ENCODE measurements at regions not wholly inside any gene's neighbourhood (a gene's known extent, or its start where the extent isn't known, plus 50 kb on each side); places are given as distances from the start of the nearest gene placed in this dataset.

GRCh38 chr10:113326160-113327111 lies 226.4 kb upstream of the HABP2 start:
- DNase-seq (ENCODE audit: low spot score) = no peak

- no peak for DNase-seq (ENCODE audit: low spot score)
Observed at GRCh38 chr10:113329121-113329596, 223.7 kb upstream of the HABP2 start.

- DNase-seq (ENCODE audit: low spot score) = no peak
Observed at GRCh38 chr10:113331961-113332360, 220.9 kb upstream of the HABP2 start.

- no peak for DNase-seq (ENCODE audit: low spot score)
Observed at GRCh38 chr10:113333313-113333712, 219.5 kb upstream of the HABP2 start.

GRCh38 chr10:113335592-113335991 lies 217.3 kb upstream of the HABP2 start:
- DNase-seq (ENCODE audit: low spot score) = no peak

GRCh38 chr10:113336549-113337130 lies 216.2 kb upstream of the HABP2 start:
- DNase-seq (ENCODE audit: low spot score) = no peak

GRCh38 chr10:113337142-113337541 lies 215.7 kb upstream of the HABP2 start:
- DNase-seq (ENCODE audit: low spot score) = no peak

GRCh38 chr10:113339121-113339520 lies 213.7 kb upstream of the HABP2 start:
- DNase-seq (ENCODE audit: low spot score) = no peak

- no peak for DNase-seq (ENCODE audit: low spot score)
Observed at GRCh38 chr10:113340282-113340681, 212.6 kb upstream of the HABP2 start.

GRCh38 chr10:113341138-113341537 lies 211.7 kb upstream of the HABP2 start:
- DNase-seq (ENCODE audit: low spot score) = no peak

GRCh38 chr10:113345826-113346624 lies 206.8 kb upstream of the HABP2 start:
- no peak for DNase-seq (ENCODE audit: low spot score)

- DNase-seq (ENCODE audit: low spot score) = no peak
Observed at GRCh38 chr10:113347508-113347907, 205.3 kb upstream of the HABP2 start.

- DNase-seq (ENCODE audit: low spot score) = no peak
Observed at GRCh38 chr10:113348694-113349093, 204.2 kb upstream of the HABP2 start.

- DNase-seq (ENCODE audit: low spot score) = no peak
Observed at GRCh38 chr10:113350311-113351040, 202.4 kb upstream of the HABP2 start.

GRCh38 chr10:113354711-113355110 lies 198.1 kb upstream of the HABP2 start:
- DNase-seq (ENCODE audit: low spot score) = no peak

GRCh38 chr10:113356794-113357680 lies 195.8 kb upstream of the HABP2 start:
- no peak for DNase-seq (ENCODE audit: low spot score)

- DNase-seq (ENCODE audit: low spot score) = no peak
Observed at GRCh38 chr10:113357681-113358300, 195.1 kb upstream of the HABP2 start.

GRCh38 chr10:113359655-113360054 lies 193.2 kb upstream of the HABP2 start:
- DNase-seq (ENCODE audit: low spot score) = no peak

GRCh38 chr10:113360870-113361269 lies 192.0 kb upstream of the HABP2 start:
- no peak for DNase-seq (ENCODE audit: low spot score)

- no peak for DNase-seq (ENCODE audit: low spot score)
Observed at GRCh38 chr10:113362645-113363091, 190.2 kb upstream of the HABP2 start.
